ENCODE measurements at regions not wholly inside any gene's neighbourhood (a gene's known extent, or its start where the extent isn't known, plus 50 kb on each side); places are given as distances from the start of the nearest gene placed in this dataset.

DNA sequence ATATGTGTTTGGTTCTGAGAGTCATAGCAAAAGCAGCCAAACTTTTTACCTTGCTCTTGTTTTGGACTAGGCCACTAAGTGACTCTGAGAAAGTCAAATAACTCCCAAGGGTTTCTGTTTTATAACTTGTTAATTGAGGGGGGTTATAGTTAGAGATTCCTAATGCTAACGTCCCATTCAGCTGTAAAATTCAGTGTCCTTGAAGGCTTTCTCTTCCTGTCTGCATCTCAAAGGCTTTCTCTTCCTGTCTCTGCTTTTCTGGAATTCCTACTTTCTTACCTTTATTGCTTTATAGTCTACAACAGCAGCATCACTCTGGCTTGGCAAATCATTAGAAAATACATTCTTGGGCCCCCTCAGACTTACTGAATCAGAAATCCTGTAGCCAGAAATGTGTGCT is 479.5 kb upstream of the SEMA6A start:
- H3K4me1 ChIP-seq (ENCODE audit: low read depth, poor library complexity, severe bottlenecking): no peaks in the 10 kb centered on the region
- no peak overlapping the region for H3K4me2 ChIP-seq
- H3K9ac ChIP-seq: no peak overlapping the region
- TF ChIP-seq, protein P1, sequence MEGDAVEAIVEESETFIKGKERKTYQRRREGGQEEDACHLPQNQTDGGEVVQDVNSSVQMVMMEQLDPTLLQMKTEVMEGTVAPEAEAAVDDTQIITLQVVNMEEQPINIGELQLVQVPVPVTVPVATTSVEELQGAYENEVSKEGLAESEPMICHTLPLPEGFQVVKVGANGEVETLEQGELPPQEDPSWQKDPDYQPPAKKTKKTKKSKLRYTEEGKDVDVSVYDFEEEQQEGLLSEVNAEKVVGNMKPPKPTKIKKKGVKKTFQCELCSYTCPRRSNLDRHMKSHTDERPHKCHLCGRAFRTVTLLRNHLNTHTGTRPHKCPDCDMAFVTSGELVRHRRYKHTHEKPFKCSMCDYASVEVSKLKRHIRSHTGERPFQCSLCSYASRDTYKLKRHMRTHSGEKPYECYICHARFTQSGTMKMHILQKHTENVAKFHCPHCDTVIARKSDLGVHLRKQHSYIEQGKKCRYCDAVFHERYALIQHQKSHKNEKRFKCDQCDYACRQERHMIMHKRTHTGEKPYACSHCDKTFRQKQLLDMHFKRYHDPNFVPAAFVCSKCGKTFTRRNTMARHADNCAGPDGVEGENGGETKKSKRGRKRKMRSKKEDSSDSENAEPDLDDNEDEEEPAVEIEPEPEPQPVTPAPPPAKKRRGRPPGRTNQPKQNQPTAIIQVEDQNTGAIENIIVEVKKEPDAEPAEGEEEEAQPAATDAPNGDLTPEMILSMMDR (conservative IDR thresholded peaks at IDR 0.05; ENCODE audit: low read depth, low read length): no peak
- H3K27me3 ChIP-seq (ENCODE audit: insufficient read depth, low read depth): no peaks in the 10 kb centered on the region
- no peak overlapping the region for H3K4me3 ChIP-seq (IDR thresholded peaks at IDR 0.05; ENCODE audit: insufficient read depth, low read depth, low read length)
- no peaks in the 10 kb centered on the region for H4K20me1 ChIP-seq (ENCODE audit: insufficient read depth)
- no peaks in the 10 kb centered on the region for H3K79me2 ChIP-seq (ENCODE audit: insufficient read depth, low read depth)
- no peaks in the 10 kb centered on the region for H3K36me3 ChIP-seq (ENCODE audit: insufficient read depth)
- H3K27ac ChIP-seq: no peak overlapping the region
- H2AFZ ChIP-seq (ENCODE audit: low read depth): no peak overlapping the region

DNA sequence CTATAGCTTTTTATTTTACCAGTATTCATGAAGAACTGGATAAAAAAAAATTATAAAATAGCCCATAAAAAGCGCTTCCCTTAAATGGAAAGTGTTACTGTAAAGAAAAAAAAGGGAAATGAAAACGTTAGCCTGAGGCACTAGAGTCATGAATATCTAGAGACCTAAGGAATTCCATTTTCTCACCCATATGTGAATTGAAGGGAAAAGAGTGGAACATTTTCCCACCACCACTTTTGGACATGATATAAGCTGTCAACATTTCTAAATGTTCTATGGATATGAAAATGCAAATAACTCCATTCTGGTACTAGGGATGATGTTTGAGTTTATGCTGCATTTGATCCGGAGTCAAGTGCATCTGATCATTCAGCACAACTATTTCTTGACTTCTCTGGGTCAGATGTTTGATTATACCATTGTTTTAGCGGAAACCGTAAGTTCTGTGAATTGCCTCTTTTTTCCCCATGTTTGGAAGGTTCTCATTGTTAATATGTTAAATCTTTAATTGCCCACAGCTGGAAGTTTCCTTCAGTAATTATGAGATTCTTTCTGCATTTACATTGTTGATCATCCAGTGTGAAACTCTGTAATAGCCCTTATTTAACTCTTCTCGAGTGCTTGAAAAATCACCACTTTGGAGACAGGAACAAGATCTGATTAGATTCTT is 467.4 kb upstream of the SEMA6A start:
- Histone ChIP-seq H3K79me2 (ENCODE audit: insufficient read depth, low read depth) (no peaks in the 10 kb centered on the region), H2AFZ (ENCODE audit: low read depth) (no peak overlapping the region), H3K36me3 (ENCODE audit: insufficient read depth) (no peaks in the 10 kb centered on the region), H4K20me1 (ENCODE audit: insufficient read depth) (no peaks in the 10 kb centered on the region), H3K9ac (no peak overlapping the region), H3K4me1 (ENCODE audit: low read depth, poor library complexity, severe bottlenecking) (no peaks in the 10 kb centered on the region), H3K27ac (no peak overlapping the region), H3K4me3 (IDR thresholded peaks at IDR 0.05; ENCODE audit: insufficient read depth, low read depth, low read length) (no peak overlapping the region), H3K4me2 (no peak overlapping the region), H3K27me3 (ENCODE audit: insufficient read depth, low read depth) (no peaks in the 10 kb centered on the region)
- TF ChIP-seq, protein P1 (conservative IDR thresholded peaks at IDR 0.05; ENCODE audit: low read depth, low read length): no peak

GRCh38 chr5:117039035-117039434 is 464.4 kb upstream of the SEMA6A start:
- Histone ChIP-seq H3K4me1 (ENCODE audit: low read depth, poor library complexity, severe bottlenecking) (no peaks in the 10 kb centered on the region), H3K79me2 (ENCODE audit: insufficient read depth, low read depth) (no peaks in the 10 kb centered on the region), H3K27me3 (ENCODE audit: insufficient read depth, low read depth) (no peaks in the 10 kb centered on the region), H3K36me3 (ENCODE audit: insufficient read depth) (no peaks in the 10 kb centered on the region), H3K27ac (no peak overlapping the region), H2AFZ (ENCODE audit: low read depth) (no peak overlapping the region), H3K4me3 (IDR thresholded peaks at IDR 0.05; ENCODE audit: insufficient read depth, low read depth, low read length) (no peak overlapping the region), H3K9ac (no peak overlapping the region), H4K20me1 (ENCODE audit: insufficient read depth) (no peaks in the 10 kb centered on the region), H3K4me2 (no peak overlapping the region)
- TF ChIP-seq, protein P1 (conservative IDR thresholded peaks at IDR 0.05; ENCODE audit: low read depth, low read length): no peak

GRCh38 chr5:117027384-117027783 is 452.8 kb upstream of the SEMA6A start:
- no peaks in the 10 kb centered on the region for H3K36me3 ChIP-seq (ENCODE audit: insufficient read depth)
- H3K4me3 ChIP-seq (IDR thresholded peaks at IDR 0.05; ENCODE audit: insufficient read depth, low read depth, low read length): no peak overlapping the region
- no peak overlapping the region for H3K27ac ChIP-seq
- TF ChIP-seq, protein P1 (conservative IDR thresholded peaks at IDR 0.05; ENCODE audit: low read depth, low read length): no peak
- no peak overlapping the region for H3K4me2 ChIP-seq
- no peaks in the 10 kb centered on the region for H3K4me1 ChIP-seq (ENCODE audit: low read depth, poor library complexity, severe bottlenecking)
- no peaks in the 10 kb centered on the region for H4K20me1 ChIP-seq (ENCODE audit: insufficient read depth)
- H3K27me3 ChIP-seq (ENCODE audit: insufficient read depth, low read depth): no peaks in the 10 kb centered on the region
- no peaks in the 10 kb centered on the region for H3K79me2 ChIP-seq (ENCODE audit: insufficient read depth, low read depth)
- H2AFZ ChIP-seq (ENCODE audit: low read depth): no peak overlapping the region
- no peak overlapping the region for H3K9ac ChIP-seq

All from KMS-11 (cell line).